Liver (tissue), 8 donors: ENCODE measurements at regions not wholly inside any gene's neighbourhood (a gene's known extent, or its start where the extent isn't known, plus 50 kb on each side); places are given as distances from the start of the nearest gene placed in this dataset.

Source experiments
- DNase-seq: peaks from one replicate; pipeline ENCODE4 v3.0.0-alpha.2; 2017; ENCODE audit warnings: low spot score
- H3K27ac ChIP-seq, 2 donors: one replicate each; pipeline ENCODE4 v1.7.0; 2013; ENCODE audit warnings: inconsistent platforms in 2 of 2, low read length in 2 of 2, control low read depth in 1 of 2, low read depth in 1 of 2, mild to moderate bottlenecking in 1 of 2
- H3K27me3 ChIP-seq, 4 donors: one replicate each; pipeline versions ENCODE4 v1.6.1 to v1.7.0; 2013; ENCODE audit warnings: low read length in 3 of 4, inconsistent platforms in 1 of 4, mild to moderate bottlenecking in 1 of 4, moderate library complexity in 1 of 4; ENCODE audit not compliant: control insufficient read depth in 4 of 4, insufficient read depth in 4 of 4
- H3K36me3 ChIP-seq, 4 donors: one replicate each; pipeline versions ENCODE4 v1.6.1 to v1.7.0; 2013; ENCODE audit warnings: low read length in 3 of 4, mild to moderate bottlenecking in 3 of 4, low read depth in 1 of 4, moderate library complexity in 1 of 4; ENCODE audit not compliant: control insufficient read depth in 4 of 4, insufficient read depth in 3 of 4
- H3K4me1 ChIP-seq, 4 donors: one replicate each; pipeline versions ENCODE4 v1.6.1 to v1.7.0; 2013; ENCODE audit warnings: low read length in 3 of 4, mild to moderate bottlenecking in 3 of 4, moderate library complexity in 1 of 4; ENCODE audit not compliant: control insufficient read depth in 4 of 4, insufficient read depth in 4 of 4
- H3K4me3 ChIP-seq, 3 donors: one replicate each; pipeline versions ENCODE4 v1.6.1 to v1.7.0; 2013; ENCODE audit warnings: low read length in 3 of 3, control low read depth in 1 of 3, low read depth in 1 of 3, mild to moderate bottlenecking in 1 of 3
- H3K9ac ChIP-seq, 2 donors: one replicate each; pipeline ENCODE4 v1.7.0; 2013; ENCODE audit warnings: low read length in 2 of 2, mild to moderate bottlenecking in 2 of 2, moderate library complexity in 2 of 2, control low read depth in 1 of 2, low read depth in 1 of 2
- H3K9me3 ChIP-seq, 4 donors: one replicate each; pipeline versions ENCODE4 v1.6.1 to v1.7.0; 2013; ENCODE audit warnings: low read length in 3 of 4; ENCODE audit not compliant: control insufficient read depth in 4 of 4
- ATF3 ChIP-seq: IDR thresholded peaks from 2 replicates; pipeline ENCODE4 v1.6.1; 2016; ENCODE audit warnings: antibody characterized with exemption
- CTCF ChIP-seq: fragments of 150-350 bp; IDR thresholded peaks from 2 replicates; pipeline ENCODE4 v1.5.1; 2017; ENCODE audit warnings: improper control_type of control experiment, low read depth, low read length; ENCODE audit not compliant: missing input control
- EGR1 ChIP-seq, 2 donors: IDR thresholded peaks; 2 replicates each; pipeline ENCODE4 v1.6.1; 2016 to 2018; ENCODE audit warnings: antibody characterized with exemption in 2 of 2, low read depth in 2 of 2
- FOXA1 ChIP-seq: IDR thresholded peaks from 2 replicates; pipeline ENCODE4 v1.6.1; 2016; ENCODE audit warnings: antibody characterized with exemption
- FOXA2 ChIP-seq: IDR thresholded peaks from 2 replicates; pipeline ENCODE4 v1.6.1; 2016; ENCODE audit warnings: antibody characterized with exemption
- GABPA ChIP-seq, 2 donors: IDR thresholded peaks in 1 of 2; conservative IDR thresholded peaks in 1 of 2; 2 replicates each; pipeline ENCODE4 v1.6.1; 2016; ENCODE audit warnings: antibody characterized with exemption in 2 of 2, mild to moderate bottlenecking in 1 of 2, moderate library complexity in 1 of 2
- HNF4A ChIP-seq, 2 donors: conservative IDR thresholded peaks; 2 replicates each; pipeline ENCODE4 v1.6.1; 2016; ENCODE audit warnings: antibody characterized with exemption in 2 of 2, mild to moderate bottlenecking in 2 of 2
- HNF4G ChIP-seq: IDR thresholded peaks from 2 replicates; pipeline ENCODE4 v1.6.1; 2016; ENCODE audit warnings: antibody characterized with exemption
- JUND ChIP-seq, 2 donors: IDR thresholded peaks; 2 replicates each; pipeline ENCODE4 v1.6.1; 2016; ENCODE audit warnings: antibody characterized with exemption in 2 of 2
- MAX ChIP-seq: IDR thresholded peaks from 2 replicates; pipeline ENCODE4 v1.6.1; 2016; ENCODE audit warnings: antibody characterized with exemption
- NR2F2 ChIP-seq: IDR thresholded peaks from 2 replicates; pipeline ENCODE4 v1.6.1; 2016; ENCODE audit warnings: antibody characterized with exemption
- RAD21 ChIP-seq, 2 donors: IDR thresholded peaks; 2 replicates each; pipeline ENCODE4 v1.6.1; 2016; ENCODE audit warnings: antibody characterized with exemption in 2 of 2, mild to moderate bottlenecking in 2 of 2
- REST ChIP-seq: IDR thresholded peaks from 2 replicates; pipeline ENCODE4 v1.6.1; 2016; ENCODE audit warnings: antibody characterized with exemption, mild to moderate bottlenecking
- RXRA ChIP-seq, 2 donors: IDR thresholded peaks; 2 replicates each; pipeline ENCODE4 v1.6.1; 2017 to 2018; ENCODE audit warnings: antibody characterized with exemption in 2 of 2, mild to moderate bottlenecking in 1 of 2
- SP1 ChIP-seq: IDR thresholded peaks from 2 replicates; pipeline ENCODE4 v1.6.1; 2018; ENCODE audit warnings: antibody characterized with exemption, mild to moderate bottlenecking
- TAF1 ChIP-seq: conservative IDR thresholded peaks from 2 replicates; pipeline ENCODE4 v1.6.1; 2016; ENCODE audit warnings: antibody characterized with exemption, mild to moderate bottlenecking
- YY1 ChIP-seq: IDR thresholded peaks from 2 replicates; pipeline ENCODE4 v1.6.1; 2016; ENCODE audit warnings: antibody characterized with exemption, mild to moderate bottlenecking
- ZBTB33 ChIP-seq: IDR thresholded peaks from 2 replicates; pipeline ENCODE4 v1.6.1; 2016; ENCODE audit warnings: antibody characterized with exemption
- WGBS: extraction: QIAGEN DNeasy Blood & Tissue Kit; methylation state at CpG from one replicate; pipeline ENCODE4 v1.1.7; 2013; 5-methylcytosine and 5-hydroxymethylcytosine counted together
- donor health status: healthy.
- donor health status: healthy.
- donor health status: healthy.
- donor health status: healthy.
- donor health status: healthy.

- no peak for DNase-seq
- 70% methylated on average over 1 of the region's 1 CpG for WGBS
- peaks cover 0 to 4% (median 0%) of the 10 kb centered on the region in 4 donors for H3K9me3 ChIP-seq
- peaks cover 0 to 19% (median 0%) of the 10 kb centered on the region in 4 donors for H3K27me3 ChIP-seq
- no peaks in the 10 kb centered on the region for H3K36me3 ChIP-seq
- no peak overlapping the region for H3K4me3 ChIP-seq
- H3K9ac ChIP-seq, result no peak overlapping the region
- no peak overlapping the region for H3K27ac ChIP-seq
- TF ChIP-seq YY1, result no peak
- no peak for TF ChIP-seq FOXA2
- TF ChIP-seq CTCF, result no peak
- no peak for TF ChIP-seq TAF1
- no peak for TF ChIP-seq ZBTB33
- TF ChIP-seq HNF4G, result no peak
- TF ChIP-seq MAX, result no peak
- TF ChIP-seq ATF3, result no peak
- no peak for TF ChIP-seq RAD21 (IDR thresholded peaks at IDR 0.05)
- no peak for TF ChIP-seq SP1
- no peak for TF ChIP-seq RXRA (IDR thresholded peaks at IDR 0.05)
- TF ChIP-seq NR2F2, result no peak
- TF ChIP-seq FOXA1, result no peak
- no peak for TF ChIP-seq REST
- no peak for TF ChIP-seq HNF4A (conservative IDR thresholded peaks at IDR 0.05)
- no peak for TF ChIP-seq EGR1 (IDR thresholded peaks at IDR 0.05; ENCODE audit: low read depth in 2 of 2)
- no peak for TF ChIP-seq GABPA (IDR thresholded peaks at IDR 0.05 in 1 of 2, conservative IDR thresholded peaks at IDR 0.05 in 1 of 2)
- TF ChIP-seq JUND (IDR thresholded peaks at IDR 0.05), result no peak
- no peaks in the 10 kb centered on the region for H3K4me1 ChIP-seq
Measured at GRCh38 chr20:4552075-4552640, 134.1 kb upstream of the PRNP start.
